Esophagus squamous epithelium (tissue), 4 donors: ENCODE measurements at regions not wholly inside any gene's neighbourhood (a gene's known extent, or its start where the extent isn't known, plus 50 kb on each side); places are given as distances from the start of the nearest gene placed in this dataset.
"Not testable (repeated sequence)": the region's sequence is repeated elsewhere in the genome, so short reads cannot be mapped to it uniquely, and the experiment has no call there.

Source experiments
- POLR2A ChIP-seq, 4 donors: fragments of 450-650 bp; IDR thresholded peaks; one replicate each; pipeline ENCODE4 v1.6.1; 2017; ENCODE audit warnings: antibody characterized with exemption in 4 of 4, mild to moderate bottlenecking in 4 of 4, moderate library complexity in 3 of 4
- TF ChIP-seq, protein P1 (sequence below), 6 experiments: fragments of 450-650 bp in 4 of 6; fragments of 200-600 bp in 2 of 6; sonication (generic) in 2 of 6; IDR thresholded peaks; one replicate each; pipeline ENCODE4 v1.5.1; 2016 to 2019; ENCODE audit warnings: antibody characterized with exemption in 6 of 6, mild to moderate bottlenecking in 4 of 6, moderate library complexity in 4 of 6

- TF ChIP-seq, protein P1, sequence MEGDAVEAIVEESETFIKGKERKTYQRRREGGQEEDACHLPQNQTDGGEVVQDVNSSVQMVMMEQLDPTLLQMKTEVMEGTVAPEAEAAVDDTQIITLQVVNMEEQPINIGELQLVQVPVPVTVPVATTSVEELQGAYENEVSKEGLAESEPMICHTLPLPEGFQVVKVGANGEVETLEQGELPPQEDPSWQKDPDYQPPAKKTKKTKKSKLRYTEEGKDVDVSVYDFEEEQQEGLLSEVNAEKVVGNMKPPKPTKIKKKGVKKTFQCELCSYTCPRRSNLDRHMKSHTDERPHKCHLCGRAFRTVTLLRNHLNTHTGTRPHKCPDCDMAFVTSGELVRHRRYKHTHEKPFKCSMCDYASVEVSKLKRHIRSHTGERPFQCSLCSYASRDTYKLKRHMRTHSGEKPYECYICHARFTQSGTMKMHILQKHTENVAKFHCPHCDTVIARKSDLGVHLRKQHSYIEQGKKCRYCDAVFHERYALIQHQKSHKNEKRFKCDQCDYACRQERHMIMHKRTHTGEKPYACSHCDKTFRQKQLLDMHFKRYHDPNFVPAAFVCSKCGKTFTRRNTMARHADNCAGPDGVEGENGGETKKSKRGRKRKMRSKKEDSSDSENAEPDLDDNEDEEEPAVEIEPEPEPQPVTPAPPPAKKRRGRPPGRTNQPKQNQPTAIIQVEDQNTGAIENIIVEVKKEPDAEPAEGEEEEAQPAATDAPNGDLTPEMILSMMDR (IDR thresholded peaks at IDR 0.05), result not testable (repeated sequence)
- not testable (repeated sequence) for TF ChIP-seq POLR2A (IDR thresholded peaks at IDR 0.05)
Measured at GRCh38 chr7:149973681-149974080, 99.9 kb downstream of the ATP6V0E2 start.
